HCT116 (cell line): ENCODE measurements at regions not wholly inside any gene's neighbourhood (a gene's known extent, or its start where the extent isn't known, plus 50 kb on each side); places are given as distances from the start of the nearest gene placed in this dataset.

Experiments used
- ATAC-seq: fragments of 200-7000 bp; cut with Tn5 transposase; 2 replicates; pipeline ENCODE4 v1.9.1; 2020; ENCODE audit warnings: mild to moderate bottlenecking, moderate library complexity
- BruUV-seq: library from RNA; stranded (reverse); fragments of 400-500 nt; replicated peaks from 2 replicates; lab custom pipeline; 2021; lab: Mats Ljungman, UMichigan
- CTCF ChIA-PET: fragments of 300-600 bp; sonication (Branson Sonifier 250); formaldehyde crosslinking; loops from one replicate; lab custom pipeline; 2021; ENCODE audit warnings: antibody characterized with exemption; lab: Charles Lee
- POLR2A ChIA-PET: fragments of 300-600, 350-600 bp; sonication (Branson Sonifier 250); formaldehyde crosslinking; loops from one replicate; lab custom pipeline; 2021; ENCODE audit warnings: antibody characterized with exemption; lab: Charles Lee
- RAD21 ChIA-PET, 2 experiments: fragments of 300-600 bp; sonication (Branson Sonifier 250); formaldehyde crosslinking; loops; one replicate each; lab custom pipeline; 2023; ENCODE audit warnings: low total read pairs in 2 of 2; ENCODE audit not compliant: uncharacterized antibody in 2 of 2, unreplicated experiment in 2 of 2, low non-redundant PET in 1 of 2; lab: Charles Lee
- DNase-seq: peaks from one replicate; pipeline ENCODE4 v3.0.0-alpha.2; 2010; ENCODE audit warnings: low read depth, low spot score
- H2AFZ ChIP-seq: fragments of 200-600 bp; shearing (Covaris generic), sonication (generic); 2 replicates; pipeline ENCODE4 v1.6.1; 2017; ENCODE audit warnings: low read depth, mixed run types, mixed read lengths, antibody characterized with exemption, low read length; ENCODE audit not compliant: poor library complexity, severe bottlenecking
- H3K27ac ChIP-seq: 2 replicates; pipeline ENCODE4 v1.5.1; 2012; ENCODE audit warnings: low read depth, low read length
- H3K27me3 ChIP-seq: fragments of 200-600 bp; sonication (generic); 2 replicates; pipeline ENCODE4 v1.6.1; 2016; ENCODE audit warnings: mixed run types, low read length, mixed read lengths; ENCODE audit not compliant: insufficient read depth
- H3K36me3 ChIP-seq, 2 experiments: fragments of 200-500 bp in 1 of 2; fragments of 200-600 bp in 1 of 2; sonication (Bioruptor generic) in 1 of 2; sonication (generic) in 1 of 2; 2 replicates each; pipeline versions ENCODE4 v1.5.1 to v1.6.1; 2014 to 2016; ENCODE audit warnings: low read length in 2 of 2, inconsistent platforms in 1 of 2, mixed read lengths in 1 of 2, mixed run types in 1 of 2; ENCODE audit not compliant: insufficient read depth in 2 of 2, control insufficient read depth in 1 of 2
- H3K4me1 ChIP-seq, 2 experiments: fragments of 200-600 bp in 1 of 2; sonication (generic) in 1 of 2; 2 replicates each; pipeline versions ENCODE4 v1.5.1 to v1.6.1; 2012 to 2017; ENCODE audit warnings: low read length in 2 of 2, inconsistent platforms in 1 of 2, mild to moderate bottlenecking in 1 of 2, mixed read lengths in 1 of 2, mixed run types in 1 of 2, moderate library complexity in 1 of 2; ENCODE audit not compliant: insufficient read depth in 2 of 2, control insufficient read depth in 1 of 2
- H3K4me2 ChIP-seq: fragments of 200-600 bp; sonication (generic); 2 replicates; pipeline ENCODE4 v1.6.1; 2017; ENCODE audit warnings: mixed run types, low read length, mixed read lengths
- H3K4me3 ChIP-seq, 2 experiments: fragments of 200-600 bp in 1 of 2; sonication (generic) in 1 of 2; replicated peaks in 1 of 2; 2 replicates each; pipeline ENCODE4 v1.5.1; 2011 to 2016; ENCODE audit warnings: low read length in 2 of 2, control low read depth in 1 of 2, low read depth in 1 of 2, mild to moderate bottlenecking in 1 of 2, mixed read lengths in 1 of 2, mixed run types in 1 of 2
- H3K79me2 ChIP-seq: fragments of 200-600 bp; sonication (generic); 2 replicates; pipeline ENCODE4 v1.6.1; 2017; ENCODE audit warnings: mild to moderate bottlenecking, mixed run types, low read length, moderate library complexity, mixed read lengths; ENCODE audit not compliant: insufficient read depth
- H3K9ac ChIP-seq: fragments of 200-600 bp; sonication (generic); 2 replicates; pipeline ENCODE4 v1.6.1; 2016; ENCODE audit warnings: low read length, mixed read lengths
- H3K9me2 ChIP-seq: fragments of 200-600 bp; sonication (generic), shearing (Covaris generic); 2 replicates; pipeline ENCODE4 v1.6.1; 2017; ENCODE audit warnings: mixed run types, mild to moderate bottlenecking, moderate library complexity; ENCODE audit not compliant: insufficient read depth
- H3K9me3 ChIP-seq, 2 experiments: fragments of 200-500 bp in 1 of 2; fragments of 200-600 bp in 1 of 2; sonication (Bioruptor generic) in 1 of 2; sonication (generic) in 1 of 2; 2 replicates each; pipeline ENCODE4 v1.6.1; 2014 to 2017; ENCODE audit warnings: low read length in 2 of 2, mixed read lengths in 2 of 2, inconsistent platforms in 1 of 2, low read depth in 1 of 2, mild to moderate bottlenecking in 1 of 2, mixed run types in 1 of 2, moderate library complexity in 1 of 2; ENCODE audit not compliant: control insufficient read depth in 1 of 2, insufficient read depth in 1 of 2
- H4K20me1 ChIP-seq: fragments of 200-600 bp; sonication (generic), shearing (Covaris generic); 2 replicates; pipeline ENCODE4 v1.6.1; 2017; ENCODE audit warnings: mixed run types, mild to moderate bottlenecking, moderate library complexity; ENCODE audit not compliant: insufficient read depth
- ATF3 ChIP-seq: IDR thresholded peaks from 2 replicates; pipeline ENCODE4 v1.6.1; 2012
- CBX3 ChIP-seq: IDR thresholded peaks from 2 replicates; pipeline ENCODE4 v1.6.1; 2012; ENCODE audit warnings: low read depth
- CEBPB ChIP-seq: IDR thresholded peaks from 2 replicates; pipeline ENCODE4 v1.6.1; 2012; ENCODE audit warnings: low read depth
- CTCF ChIP-seq, 3 experiments: fragments of 200-600 bp in 1 of 3; sonication (generic) in 1 of 3; IDR thresholded peaks in 2 of 3; conservative IDR thresholded peaks in 1 of 3; 2 replicates each; pipeline ENCODE4 v1.5.1; 2012 to 2017; ENCODE audit warnings: low read depth in 2 of 3, low read length in 2 of 3, antibody characterized with exemption in 1 of 3, borderline replicate concordance in 1 of 3, control low read depth in 1 of 3, mild to moderate bottlenecking in 1 of 3, mixed read lengths in 1 of 3, mixed run types in 1 of 3, moderate library complexity in 1 of 3; ENCODE audit not compliant: insufficient read depth in 1 of 3
- EGR1 ChIP-seq: IDR thresholded peaks from 2 replicates; pipeline ENCODE4 v1.6.1; 2012; ENCODE audit warnings: low read depth
- ELF1 ChIP-seq: IDR thresholded peaks from 2 replicates; pipeline ENCODE4 v1.6.1; 2012; ENCODE audit warnings: low read depth, borderline replicate concordance
- JUND ChIP-seq: IDR thresholded peaks from 2 replicates; pipeline ENCODE4 v1.6.1; 2012
- POLR2A ChIP-seq: IDR thresholded peaks from 2 replicates; pipeline ENCODE4 v1.7.0; 2011; ENCODE audit warnings: borderline replicate concordance; ENCODE audit not compliant: insufficient read depth, insufficient read length; ENCODE audit errors: extremely low read depth
- POLR2AphosphoS5 ChIP-seq: IDR thresholded peaks from 2 replicates; pipeline ENCODE4 v1.6.1; 2011; ENCODE audit warnings: mild to moderate bottlenecking, low read depth, low read length, moderate library complexity
- SIN3A ChIP-seq: IDR thresholded peaks from 2 replicates; pipeline ENCODE4 v1.6.1; 2012; ENCODE audit warnings: low read depth
- SP1 ChIP-seq: IDR thresholded peaks from 2 replicates; pipeline ENCODE4 v1.6.1; 2012; ENCODE audit warnings: low read depth
- YY1 ChIP-seq: IDR thresholded peaks from 2 replicates; pipeline ENCODE4 v1.6.1; 2011; ENCODE audit warnings: low read length, low read depth, moderate library complexity, mild to moderate bottlenecking; ENCODE audit not compliant: insufficient replicate concordance; ENCODE audit errors: extremely low read depth
- ZFX ChIP-seq: fragments of 450-650 bp; IDR thresholded peaks from 2 replicates; pipeline ENCODE4 v1.6.1; 2017
- ZNF274 ChIP-seq: fragments of 200-500 bp; sonication (Bioruptor generic); IDR thresholded peaks from 2 replicates; pipeline ENCODE4 v1.6.1; 2014; ENCODE audit warnings: mild to moderate bottlenecking, low read depth, low read length, inconsistent platforms
- intact Hi-C: fragments of 100-400 bp; cut with micrococcal nuclease; formaldehyde crosslinking; loops from 2 replicates; pipeline ENCODE4 v1.10.0; 2022
- TF ChIP-seq, protein P1 (sequence below): IDR thresholded peaks from 2 replicates; pipeline ENCODE4 v1.6.1; 2012

DNA sequence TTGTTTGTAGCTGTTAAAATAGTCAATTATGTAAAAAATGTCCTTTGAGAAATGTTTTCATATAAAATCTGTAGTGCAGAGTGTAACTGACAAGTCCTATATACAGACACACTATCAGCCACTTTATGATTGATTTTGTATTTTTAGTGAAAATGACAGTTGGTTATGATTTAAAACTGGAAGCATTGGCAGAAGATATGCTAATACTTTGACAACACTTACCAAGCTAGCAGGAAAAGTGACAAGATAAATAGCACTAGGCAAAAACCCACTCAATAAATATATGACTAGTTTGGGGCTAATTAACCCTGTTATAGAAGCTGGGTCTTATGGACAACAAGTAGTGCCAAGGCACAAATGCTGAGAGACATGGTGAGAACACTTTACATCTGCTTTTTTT is 772.9 kb upstream of the NOVA1 start:
- no peak for ATAC-seq
- BruUV-seq, result no TSS peak
- Histone ChIP-seq H2AFZ (no peak overlapping the region), H3K27ac (no peak overlapping the region), H3K9ac (no peak overlapping the region), H4K20me1 (no peaks in the 10 kb centered on the region)
- TF ChIP-seq CEBPB (no peak), POLR2A (no peak), ATF3 (no peak), YY1 (no peak), ELF1 (no peak), SIN3A (no peak), CBX3 (no peak), POLR2AphosphoS5 (no peak), SP1 (no peak), ZNF274 (no peak), ZFX (no peak), CTCF (IDR thresholded peaks at IDR 0.05 in 2 of 3, conservative IDR thresholded peaks at IDR 0.05 in 1 of 3; ENCODE audit: borderline replicate concordance in 1 of 3, insufficient read depth in 1 of 3, low read depth in 2 of 3, low read length in 2 of 3) (no peak), EGR1 (no peak), JUND (no peak)
- TF ChIP-seq, protein P1, sequence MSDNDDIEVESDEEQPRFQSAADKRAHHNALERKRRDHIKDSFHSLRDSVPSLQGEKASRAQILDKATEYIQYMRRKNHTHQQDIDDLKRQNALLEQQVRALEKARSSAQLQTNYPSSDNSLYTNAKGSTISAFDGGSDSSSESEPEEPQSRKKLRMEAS, result no peak
- TF ChIP-seq, all 23 proteins: peak for 0
- Histone ChIP-seq H3K4me3 (no peak overlapping the region), H3K9me2 (no peaks in the 10 kb centered on the region), H3K4me1 (no peaks in the 10 kb centered on the region), H3K27me3 (no peaks in the 10 kb centered on the region), H3K4me2 (no peak overlapping the region), H3K36me3 (no peaks in the 10 kb centered on the region), H3K9me3 (peaks cover 0 to 30% of the 10 kb centered on the region in 2 experiments; a peak in 2 of 4 replicates), H3K79me2 (no peaks in the 10 kb centered on the region)
- ChIA-PET RAD21 (no interaction called here), POLR2A (no interaction called here), CTCF (no interaction called here)
- intact Hi-C loops, result no loop called here
- DNase-seq, result no peak
